HG03378 (cell line): ENCODE measurements at regions not wholly inside any gene's neighbourhood (a gene's known extent, or its start where the extent isn't known, plus 50 kb on each side); places are given as distances from the start of the nearest gene placed in this dataset.

Experiments used
- ATAC-seq: cut with Tn5 transposase; IDR thresholded peaks from one replicate; pipeline ENCODE4 v1.9.1; 2021; ENCODE audit warnings: mild to moderate bottlenecking, moderate library complexity; ENCODE audit not compliant: unreplicated experiment

GRCh38 chr10:88023676-88024075 is 160.3 kb downstream of the PTEN start:
- no peak for ATAC-seq

GRCh38 chr10:88026031-88026430 is 162.6 kb downstream of the PTEN start:
- ATAC-seq = no peak

DNA sequence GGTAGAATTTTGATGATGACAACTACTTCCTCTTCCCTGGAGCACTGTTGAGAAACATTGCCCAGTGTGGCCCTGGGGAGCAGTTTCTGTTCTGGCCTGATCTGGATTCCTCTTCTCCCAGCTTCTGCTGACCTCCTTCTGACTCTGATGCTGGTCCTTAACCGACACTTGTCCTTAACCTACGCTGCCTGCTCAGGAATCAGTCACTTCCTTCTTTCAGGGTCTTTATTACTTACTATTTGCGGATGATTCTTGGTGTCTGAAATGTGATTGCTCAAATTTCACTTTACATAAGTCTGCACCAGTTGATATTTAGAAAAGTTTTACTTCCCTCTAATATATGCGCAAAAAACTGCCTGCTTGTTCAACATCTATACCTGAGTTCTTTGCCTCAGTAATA is 164.1 kb downstream of the PTEN start:
- ATAC-seq = peak; percentile 59

GRCh38 chr10:88028072-88028471 is 164.6 kb downstream of the PTEN start:
- no peak for ATAC-seq

DNA sequence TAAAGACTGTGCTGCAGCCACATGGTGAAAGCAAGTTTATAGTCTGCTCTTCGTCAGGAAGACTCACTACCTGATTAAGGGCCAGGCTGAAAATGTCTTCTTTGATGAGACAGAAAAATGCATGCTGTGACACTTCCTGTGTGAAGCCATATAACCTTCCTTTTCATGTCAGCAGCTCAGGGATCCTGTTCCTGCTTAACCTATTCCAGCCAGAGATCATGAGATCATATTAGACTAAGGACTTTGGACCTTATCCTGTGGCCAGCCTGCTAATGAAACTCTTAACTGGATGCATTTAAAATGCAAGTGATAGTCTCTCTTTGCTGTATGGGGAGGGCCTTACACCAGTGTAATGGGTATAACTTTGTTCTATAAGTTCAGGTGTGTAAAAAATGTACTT is 165.2 kb downstream of the PTEN start:
- ATAC-seq = no peak

GRCh38 chr10:88032566-88032965 is 169.1 kb downstream of the PTEN start:
- no peak for ATAC-seq

- ATAC-seq = no peak
Observed at GRCh38 chr10:88033385-88033784, 170.0 kb downstream of the PTEN start.

DNA sequence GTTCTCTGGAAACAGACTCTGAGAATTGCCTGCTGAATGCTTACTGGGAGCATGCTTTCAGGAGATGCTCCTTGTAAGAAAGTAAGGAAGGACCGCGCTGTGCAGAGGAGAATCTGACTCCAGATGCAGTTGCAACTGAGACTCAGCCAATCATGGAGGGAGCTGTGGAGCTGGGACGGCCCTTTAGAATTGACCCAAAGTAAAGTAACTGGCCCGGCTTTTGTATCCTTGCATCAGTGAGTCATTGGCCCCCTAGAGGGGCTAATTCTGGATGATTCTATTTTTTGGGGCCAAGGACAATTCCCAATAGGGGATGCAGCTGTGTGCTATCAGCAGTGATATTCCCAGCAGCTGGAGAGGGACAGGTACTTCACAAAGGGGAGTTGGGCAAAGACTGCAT is 170.4 kb downstream of the PTEN start:
- no peak for ATAC-seq

- ATAC-seq = no peak
Observed at GRCh38 chr10:88036126-88036525, 172.7 kb downstream of the PTEN start.

DNA sequence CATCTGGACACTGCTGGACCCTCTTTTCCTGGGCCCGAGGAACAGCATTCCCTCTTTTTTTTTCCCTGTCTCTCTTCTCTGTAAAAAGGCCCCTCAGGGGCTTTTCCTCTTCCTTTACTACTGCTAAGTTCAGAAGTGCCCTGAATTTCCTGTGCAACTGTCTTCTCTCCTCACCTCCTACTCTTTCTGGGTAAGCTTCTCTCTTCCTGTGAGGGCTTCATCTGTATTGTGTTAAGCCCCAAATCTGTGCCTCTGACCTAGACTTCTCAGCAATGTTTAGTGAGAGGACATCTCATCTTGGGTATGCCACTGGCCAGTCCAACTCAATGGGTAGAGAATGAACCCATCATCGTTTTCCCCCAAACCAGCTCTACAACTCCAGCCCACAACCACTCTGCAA is 174.2 kb downstream of the PTEN start:
- no peak for ATAC-seq

DNA sequence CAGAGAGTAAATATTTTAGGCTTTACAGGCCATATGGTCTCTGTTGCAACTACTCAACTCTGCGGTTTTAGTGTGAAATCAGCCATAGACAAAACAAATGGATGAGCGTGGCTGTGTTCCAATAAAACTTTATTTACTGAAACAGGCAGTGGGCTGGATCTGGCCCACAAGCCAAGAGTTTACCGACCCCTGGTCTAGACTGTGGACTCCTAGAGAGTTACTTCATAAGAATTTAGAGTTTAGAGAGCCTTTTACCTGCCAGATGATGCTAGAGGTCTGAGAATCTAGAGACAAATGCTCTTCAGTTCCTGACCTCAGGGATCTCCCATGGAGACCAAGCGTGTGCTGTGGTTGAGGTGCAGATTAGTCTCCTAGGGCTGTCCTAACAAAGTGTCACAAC is 174.8 kb downstream of the PTEN start:
- no peak for ATAC-seq

DNA sequence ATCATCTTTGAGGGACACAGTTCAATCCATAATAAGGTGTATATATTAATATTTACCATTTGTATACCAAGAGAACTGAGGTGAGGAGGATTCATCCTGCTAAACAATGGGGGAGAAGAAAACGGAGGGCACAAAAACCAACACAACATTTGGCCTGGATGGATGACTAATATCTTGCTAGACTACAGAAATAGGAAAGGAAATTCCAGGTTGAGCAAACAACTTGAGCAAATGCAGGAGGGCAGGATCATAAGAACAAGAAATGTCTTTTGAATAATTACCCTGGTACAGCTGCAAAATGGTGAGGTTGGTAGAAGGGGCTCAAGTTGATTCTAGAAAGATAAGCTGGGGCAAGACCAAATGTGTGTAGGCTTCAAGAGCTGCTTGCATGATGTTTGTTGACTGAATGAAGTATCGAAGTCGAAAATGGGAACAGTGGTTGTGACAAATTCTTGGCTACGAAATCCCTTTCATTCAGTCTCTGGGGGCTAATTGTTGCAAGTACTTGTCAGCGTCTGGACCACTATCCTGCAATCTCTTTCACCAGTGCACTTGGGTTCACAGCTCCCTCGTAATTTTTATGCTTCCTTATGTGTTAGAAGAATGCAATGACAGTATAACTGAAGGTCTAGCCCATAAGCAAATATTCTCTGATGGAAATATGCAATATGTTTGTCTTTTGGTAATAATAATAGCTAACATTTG is 176.2 kb downstream of the PTEN start:
- ATAC-seq = no peak

DNA sequence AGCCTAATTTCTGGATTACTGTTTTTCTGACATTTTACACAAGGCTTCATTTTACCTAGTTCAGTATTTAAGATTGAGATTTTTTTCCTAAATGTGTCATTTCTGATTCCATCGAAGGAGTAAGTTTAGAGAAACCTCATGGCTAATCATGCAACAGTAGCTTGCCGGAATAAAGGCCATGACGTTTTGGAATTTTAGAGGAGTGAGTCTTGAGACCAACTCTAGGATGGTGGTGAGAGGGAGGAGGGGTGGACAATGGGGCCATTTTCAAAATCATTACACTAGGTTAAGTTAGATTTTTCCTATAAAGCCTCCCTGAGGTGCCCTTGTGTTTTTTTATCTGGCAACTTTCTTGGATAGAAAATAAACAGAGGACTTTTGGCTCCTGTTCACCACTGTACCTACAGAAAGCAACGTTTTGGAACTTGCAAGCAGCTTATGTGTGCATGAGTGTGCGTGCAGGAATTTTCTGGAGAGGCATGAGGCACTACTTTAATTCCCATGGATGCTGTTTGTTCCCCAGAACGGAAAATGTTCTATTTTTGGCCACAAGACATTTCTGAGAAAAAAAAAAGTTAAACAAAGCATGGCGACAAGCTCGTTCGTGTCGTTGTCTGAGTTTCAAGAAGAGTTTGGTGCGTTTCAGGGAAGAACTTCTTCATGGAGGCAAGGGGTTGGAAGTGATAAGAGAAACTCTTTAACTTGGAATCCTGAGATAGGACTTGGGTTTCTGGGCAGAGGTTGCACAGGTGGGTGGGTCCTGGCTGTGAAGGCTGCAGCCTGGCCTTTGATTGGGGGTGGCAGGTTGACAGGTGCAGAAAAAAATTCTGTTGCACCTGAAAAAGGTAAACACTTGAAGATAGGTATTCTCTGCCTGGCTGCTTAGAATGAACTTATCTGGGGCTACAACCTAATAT is 178.1 kb downstream of the PTEN start:
- no peak for ATAC-seq

DNA sequence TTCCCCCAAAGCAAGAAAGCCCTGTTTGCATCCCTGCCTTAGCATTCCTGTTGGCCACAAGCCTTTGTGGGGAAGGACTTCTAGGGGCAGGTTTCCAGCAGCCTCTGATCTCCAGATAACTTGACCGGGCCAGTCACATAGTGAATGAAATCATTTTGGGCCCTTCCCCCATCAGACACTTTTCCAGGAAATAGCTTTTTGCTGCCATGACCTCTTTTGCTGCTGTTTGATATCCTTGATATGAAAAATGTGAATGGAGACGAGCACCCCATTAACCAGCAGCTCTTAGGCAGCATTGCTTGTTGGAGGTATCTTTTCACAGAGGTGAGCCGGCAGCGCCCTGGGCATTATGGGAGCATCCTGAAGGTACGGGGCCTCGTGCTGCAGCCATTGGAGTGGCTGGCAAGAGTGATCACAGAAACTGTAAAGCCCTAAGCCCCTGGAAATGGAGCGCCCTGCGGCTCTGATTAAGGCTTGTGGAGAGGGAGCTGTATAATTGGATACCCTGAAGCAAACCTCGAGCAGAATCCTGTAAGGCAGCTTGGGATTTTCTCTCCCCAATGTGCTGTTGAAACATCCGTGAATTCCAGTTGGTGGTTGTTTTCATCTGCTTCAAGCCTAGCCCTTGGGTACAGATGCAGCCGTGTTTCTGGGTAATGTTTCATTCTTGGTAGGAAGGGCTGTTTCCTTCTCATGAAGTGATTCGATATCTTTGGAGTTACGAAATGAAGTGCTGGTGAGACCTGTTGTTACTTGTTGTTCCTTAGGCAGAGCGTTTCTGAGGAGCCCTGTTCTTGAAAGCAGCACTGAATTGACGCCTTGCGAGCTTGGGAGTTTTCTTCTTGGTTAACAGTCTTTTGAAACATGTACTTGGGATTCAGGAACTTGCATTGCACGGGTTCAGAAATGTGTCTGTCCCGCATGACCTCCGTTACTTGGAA is 179.0 kb downstream of the PTEN start:
- no peak for ATAC-seq

- ATAC-seq = no peak
Observed at GRCh38 chr10:88045096-88045495, 181.7 kb downstream of the PTEN start.

GRCh38 chr10:88045656-88046415 is 182.4 kb downstream of the PTEN start:
- no peak for ATAC-seq

GRCh38 chr10:88047579-88047978 is 184.2 kb downstream of the PTEN start:
- ATAC-seq = no peak

GRCh38 chr10:88048312-88048711 is 184.9 kb downstream of the PTEN start:
- no peak for ATAC-seq

- ATAC-seq = no peak
Observed at GRCh38 chr10:88049204-88049603, 185.8 kb downstream of the PTEN start.

GRCh38 chr10:88057720-88058119 is 194.3 kb downstream of the PTEN start:
- no peak for ATAC-seq
